K562 (cell line): ENCODE measurements at regions not wholly inside any gene's neighbourhood (a gene's known extent, or its start where the extent isn't known, plus 50 kb on each side); places are given as distances from the start of the nearest gene placed in this dataset.

Experiments used
- ATF1 ChIP-seq, 2 experiments: fragments of 450-650 bp in 1 of 2; IDR thresholded peaks; 2 replicates each; pipeline ENCODE4 v1.6.1; 2016; ENCODE audit warnings: missing compliant biosample characterization in 1 of 2, missing genetic modification characterization in 1 of 2
- FOXP1 ChIP-seq: sonication (generic); formaldehyde crosslinking; IDR thresholded peaks from 2 replicates; pipeline ENCODE4 v1.8.0; 2022; ENCODE audit warnings: mild to moderate bottlenecking, missing genetic modification reagents
- POLR2AphosphoS5 ChIP-seq: IDR thresholded peaks from 2 replicates; pipeline ENCODE4 v1.6.1; 2011; ENCODE audit warnings: mild to moderate bottlenecking, low read depth, low read length, moderate library complexity; ENCODE audit not compliant: control insufficient read depth, insufficient read depth
- POLR2H ChIP-seq: IDR thresholded peaks from 2 replicates; pipeline ENCODE4 v1.6.1; 2016; ENCODE audit warnings: missing genetic modification characterization, low read depth, mild to moderate bottlenecking, control low read depth, missing compliant biosample characterization, moderate library complexity
- ZBTB1 ChIP-seq: sonication (generic); formaldehyde crosslinking; IDR thresholded peaks from 2 replicates; pipeline ENCODE4 v1.8.1; 2023; ENCODE audit warnings: missing genetic modification reagents, low read depth, mild to moderate bottlenecking, borderline replicate concordance
- TF ChIP-seq, protein P1 (sequence below): fragments of 150-350 bp; conservative IDR thresholded peaks from 2 replicates; pipeline ENCODE4 v1.6.1; 2014; ENCODE audit warnings: low read length
- TF ChIP-seq, protein P2 (sequence below): sonication (generic); formaldehyde crosslinking; IDR thresholded peaks from 2 replicates; pipeline ENCODE4 v1.9.0; 2022; ENCODE audit warnings: mild to moderate bottlenecking, missing genetic modification reagents
- TF ChIP-seq, protein P3 (sequence below), 2 experiments: fragments of 450-650 bp in 1 of 2; sonication (generic) in 1 of 2; formaldehyde crosslinking in 1 of 2; IDR thresholded peaks in 1 of 2; conservative IDR thresholded peaks in 1 of 2; 2 replicates each; pipeline versions ENCODE4 v1.6.1 to v1.8.1; 2016 to 2023; ENCODE audit warnings: mild to moderate bottlenecking in 2 of 2, moderate library complexity in 2 of 2, inconsistent platforms in 1 of 2, missing genetic modification reagents in 1 of 2

DNA sequence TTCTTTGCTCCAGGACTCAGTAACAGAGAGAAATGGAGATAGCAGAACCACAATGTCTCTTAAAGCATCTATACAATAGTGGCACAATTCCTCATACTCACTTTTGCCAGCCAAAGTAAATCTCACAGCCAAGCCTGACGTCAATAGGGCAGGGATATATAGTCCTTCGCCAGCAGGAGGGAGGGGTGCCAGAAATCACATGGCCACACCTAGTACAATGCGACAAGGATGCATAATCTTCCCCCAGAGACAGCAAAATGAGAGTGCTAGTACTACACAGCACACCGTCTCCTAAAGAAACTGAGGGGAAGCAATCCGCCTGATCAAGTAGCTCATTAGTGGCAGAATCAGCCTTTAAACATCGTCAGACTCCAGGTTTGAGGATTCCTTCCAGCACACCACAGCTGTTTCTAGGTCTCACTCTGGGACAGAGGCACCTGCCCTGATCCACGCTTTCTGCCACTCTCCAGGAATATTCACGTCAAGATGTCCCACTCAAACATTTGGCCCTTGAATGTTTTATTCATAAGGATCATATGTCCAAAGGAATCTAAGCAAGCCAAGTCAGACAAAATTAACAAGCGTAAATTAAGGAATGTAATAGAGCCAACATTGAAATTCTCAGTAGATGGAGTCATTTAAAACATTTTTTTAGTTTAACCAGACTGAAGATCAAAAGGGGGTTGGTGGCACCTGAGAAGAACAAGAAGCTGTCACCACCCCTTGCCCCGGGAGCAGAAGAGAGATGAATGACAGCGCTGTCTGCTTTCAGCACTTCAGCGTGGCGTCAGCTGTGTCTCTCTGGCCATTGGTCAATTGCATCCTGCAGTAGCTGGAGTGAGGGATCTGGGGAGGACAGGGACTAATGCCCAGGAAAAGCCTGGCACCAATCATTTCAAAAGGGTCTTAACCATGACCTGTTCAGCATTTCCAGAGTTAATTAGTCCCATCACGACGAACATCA, 63.5 kb upstream of the SERP2 start:
- TF ChIP-seq, protein P1, sequence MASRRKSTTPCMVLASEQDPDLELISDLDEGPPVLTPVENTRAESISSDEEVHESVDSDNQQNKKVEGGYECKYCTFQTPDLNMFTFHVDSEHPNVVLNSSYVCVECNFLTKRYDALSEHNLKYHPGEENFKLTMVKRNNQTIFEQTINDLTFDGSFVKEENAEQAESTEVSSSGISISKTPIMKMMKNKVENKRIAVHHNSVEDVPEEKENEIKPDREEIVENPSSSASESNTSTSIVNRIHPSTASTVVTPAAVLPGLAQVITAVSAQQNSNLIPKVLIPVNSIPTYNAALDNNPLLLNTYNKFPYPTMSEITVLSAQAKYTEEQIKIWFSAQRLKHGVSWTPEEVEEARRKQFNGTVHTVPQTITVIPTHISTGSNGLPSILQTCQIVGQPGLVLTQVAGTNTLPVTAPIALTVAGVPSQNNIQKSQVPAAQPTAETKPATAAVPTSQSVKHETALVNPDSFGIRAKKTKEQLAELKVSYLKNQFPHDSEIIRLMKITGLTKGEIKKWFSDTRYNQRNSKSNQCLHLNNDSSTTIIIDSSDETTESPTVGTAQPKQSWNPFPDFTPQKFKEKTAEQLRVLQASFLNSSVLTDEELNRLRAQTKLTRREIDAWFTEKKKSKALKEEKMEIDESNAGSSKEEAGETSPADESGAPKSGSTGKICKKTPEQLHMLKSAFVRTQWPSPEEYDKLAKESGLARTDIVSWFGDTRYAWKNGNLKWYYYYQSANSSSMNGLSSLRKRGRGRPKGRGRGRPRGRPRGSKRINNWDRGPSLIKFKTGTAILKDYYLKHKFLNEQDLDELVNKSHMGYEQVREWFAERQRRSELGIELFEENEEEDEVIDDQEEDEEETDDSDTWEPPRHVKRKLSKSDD, result no peak
- TF ChIP-seq POLR2H (tag) (no peak), POLR2AphosphoS5 (no peak), ATF1 (CRISPR knock-in tag; IDR thresholded peaks at IDR 0.05) (no peak), ATF1 (tag; IDR thresholded peaks at IDR 0.05) (no peak), ZBTB1 (CRISPR knock-in tag) (no peak), FOXP1 (CRISPR knock-in tag) (no peak)
- TF ChIP-seq, protein P2, sequence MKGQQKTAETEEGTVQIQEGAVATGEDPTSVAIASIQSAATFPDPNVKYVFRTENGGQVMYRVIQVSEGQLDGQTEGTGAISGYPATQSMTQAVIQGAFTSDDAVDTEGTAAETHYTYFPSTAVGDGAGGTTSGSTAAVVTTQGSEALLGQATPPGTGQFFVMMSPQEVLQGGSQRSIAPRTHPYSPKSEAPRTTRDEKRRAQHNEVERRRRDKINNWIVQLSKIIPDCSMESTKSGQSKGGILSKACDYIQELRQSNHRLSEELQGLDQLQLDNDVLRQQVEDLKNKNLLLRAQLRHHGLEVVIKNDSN (CRISPR knock-in tag), result no peak
- TF ChIP-seq, protein P3, sequence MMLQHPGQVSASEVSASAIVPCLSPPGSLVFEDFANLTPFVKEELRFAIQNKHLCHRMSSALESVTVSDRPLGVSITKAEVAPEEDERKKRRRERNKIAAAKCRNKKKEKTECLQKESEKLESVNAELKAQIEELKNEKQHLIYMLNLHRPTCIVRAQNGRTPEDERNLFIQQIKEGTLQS (IDR thresholded peaks at IDR 0.05), result no peak
- TF ChIP-seq, protein P3 (CRISPR knock-in tag; conservative IDR thresholded peaks at IDR 0.05), result no peak
